B cell (primary cell): ENCODE measurements at regions not wholly inside any gene's neighbourhood (a gene's known extent, or its start where the extent isn't known, plus 50 kb on each side); places are given as distances from the start of the nearest gene placed in this dataset.

Source experiments
- EZH2 ChIP-seq: IDR thresholded peaks from 2 replicates; pipeline ENCODE4 v1.6.1; 2012; ENCODE audit warnings: borderline replicate concordance, low read depth, mild to moderate bottlenecking, moderate library complexity, low read length; ENCODE audit not compliant: insufficient read depth, poor library complexity, severe bottlenecking
- TF ChIP-seq, protein P1 (sequence below): fragments of 200-600 bp; IDR thresholded peaks from one replicate; pipeline ENCODE4 v1.8.0; 2022; ENCODE audit warnings: antibody characterized with exemption, mild to moderate bottlenecking

DNA sequence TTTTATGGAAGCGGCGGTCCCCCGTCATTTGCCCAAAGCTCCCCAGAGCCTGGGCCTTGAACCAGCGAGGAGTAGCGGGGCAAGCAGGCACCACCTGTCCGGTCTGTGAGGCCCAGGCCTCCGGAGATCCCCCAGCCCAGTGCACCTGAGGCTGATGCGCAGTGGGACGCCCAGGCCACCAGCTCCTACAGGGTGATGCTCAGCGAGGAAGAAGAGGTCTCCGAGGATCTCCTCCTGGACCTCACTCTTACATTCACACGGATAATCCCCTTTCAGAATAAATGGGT is 220.2 kb downstream of the NDUFA10 start:
- TF ChIP-seq, protein P1, sequence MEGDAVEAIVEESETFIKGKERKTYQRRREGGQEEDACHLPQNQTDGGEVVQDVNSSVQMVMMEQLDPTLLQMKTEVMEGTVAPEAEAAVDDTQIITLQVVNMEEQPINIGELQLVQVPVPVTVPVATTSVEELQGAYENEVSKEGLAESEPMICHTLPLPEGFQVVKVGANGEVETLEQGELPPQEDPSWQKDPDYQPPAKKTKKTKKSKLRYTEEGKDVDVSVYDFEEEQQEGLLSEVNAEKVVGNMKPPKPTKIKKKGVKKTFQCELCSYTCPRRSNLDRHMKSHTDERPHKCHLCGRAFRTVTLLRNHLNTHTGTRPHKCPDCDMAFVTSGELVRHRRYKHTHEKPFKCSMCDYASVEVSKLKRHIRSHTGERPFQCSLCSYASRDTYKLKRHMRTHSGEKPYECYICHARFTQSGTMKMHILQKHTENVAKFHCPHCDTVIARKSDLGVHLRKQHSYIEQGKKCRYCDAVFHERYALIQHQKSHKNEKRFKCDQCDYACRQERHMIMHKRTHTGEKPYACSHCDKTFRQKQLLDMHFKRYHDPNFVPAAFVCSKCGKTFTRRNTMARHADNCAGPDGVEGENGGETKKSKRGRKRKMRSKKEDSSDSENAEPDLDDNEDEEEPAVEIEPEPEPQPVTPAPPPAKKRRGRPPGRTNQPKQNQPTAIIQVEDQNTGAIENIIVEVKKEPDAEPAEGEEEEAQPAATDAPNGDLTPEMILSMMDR = no peak
- no peak for TF ChIP-seq EZH2
